Lower leg skin (tissue), 4 donors: ENCODE measurements at regions not wholly inside any gene's neighbourhood (a gene's known extent, or its start where the extent isn't known, plus 50 kb on each side); places are given as distances from the start of the nearest gene placed in this dataset.

ENCODE experiments used
- DNase-seq, 2 donors: peaks; one replicate each; pipeline ENCODE4 v3.0.0-alpha.2; 2019; ENCODE audit warnings: low spot score in 2 of 2
- H3K4me3 ChIP-seq: fragments of 200-600 bp; sonication (generic); 2 replicates; pipeline ENCODE4 v1.5.1; 2017; ENCODE audit warnings: mild to moderate bottlenecking, low read depth; ENCODE audit not compliant: poor library complexity, severe bottlenecking
- POLR2A ChIP-seq, 2 donors: fragments of 450-650 bp; IDR thresholded peaks; one replicate each; pipeline ENCODE4 v1.6.1; 2016 to 2017; ENCODE audit warnings: antibody characterized with exemption in 2 of 2, mild to moderate bottlenecking in 1 of 2, moderate library complexity in 1 of 2
- WGBS, 2 donors: methylation state at CpG; one replicate each; pipeline ENCODE4 v1.1.5; 2018; 5-methylcytosine and 5-hydroxymethylcytosine counted together
- intact Hi-C: fragments of 100-400 bp; cut with DNase I; formaldehyde crosslinking; loops from one replicate; pipeline ENCODE4 v1.15.0; 2023; ENCODE audit warnings: low total_unique reads
- TF ChIP-seq, protein P1 (sequence below), 3 donors: fragments of 450-650 bp; IDR thresholded peaks; one replicate each; pipeline ENCODE4 v1.5.1; 2016; ENCODE audit warnings: antibody characterized with exemption in 3 of 3, mild to moderate bottlenecking in 3 of 3, moderate library complexity in 2 of 3

DNA sequence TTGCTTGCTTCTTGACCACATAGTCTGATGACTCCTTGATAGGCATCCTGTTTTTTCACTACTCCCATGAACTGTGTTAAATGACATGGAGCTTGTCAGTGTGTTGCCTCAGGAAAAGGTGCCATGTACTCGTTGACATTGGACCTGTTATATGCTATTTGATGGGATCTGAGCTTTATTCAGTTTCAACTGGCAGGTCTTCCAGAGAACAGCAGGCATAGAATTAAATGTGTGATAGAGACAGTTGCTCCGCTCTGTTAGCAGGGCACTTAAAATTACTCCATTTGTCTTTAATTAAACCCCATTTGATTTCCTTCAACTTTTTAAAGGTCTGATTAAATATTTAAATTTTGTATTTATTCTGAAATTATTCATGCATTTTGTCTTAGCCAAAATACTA lies 189.7 kb upstream of the ADGRL4 start:
- no peak for TF ChIP-seq POLR2A (IDR thresholded peaks at IDR 0.05)
- TF ChIP-seq, protein P1, sequence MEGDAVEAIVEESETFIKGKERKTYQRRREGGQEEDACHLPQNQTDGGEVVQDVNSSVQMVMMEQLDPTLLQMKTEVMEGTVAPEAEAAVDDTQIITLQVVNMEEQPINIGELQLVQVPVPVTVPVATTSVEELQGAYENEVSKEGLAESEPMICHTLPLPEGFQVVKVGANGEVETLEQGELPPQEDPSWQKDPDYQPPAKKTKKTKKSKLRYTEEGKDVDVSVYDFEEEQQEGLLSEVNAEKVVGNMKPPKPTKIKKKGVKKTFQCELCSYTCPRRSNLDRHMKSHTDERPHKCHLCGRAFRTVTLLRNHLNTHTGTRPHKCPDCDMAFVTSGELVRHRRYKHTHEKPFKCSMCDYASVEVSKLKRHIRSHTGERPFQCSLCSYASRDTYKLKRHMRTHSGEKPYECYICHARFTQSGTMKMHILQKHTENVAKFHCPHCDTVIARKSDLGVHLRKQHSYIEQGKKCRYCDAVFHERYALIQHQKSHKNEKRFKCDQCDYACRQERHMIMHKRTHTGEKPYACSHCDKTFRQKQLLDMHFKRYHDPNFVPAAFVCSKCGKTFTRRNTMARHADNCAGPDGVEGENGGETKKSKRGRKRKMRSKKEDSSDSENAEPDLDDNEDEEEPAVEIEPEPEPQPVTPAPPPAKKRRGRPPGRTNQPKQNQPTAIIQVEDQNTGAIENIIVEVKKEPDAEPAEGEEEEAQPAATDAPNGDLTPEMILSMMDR (IDR thresholded peaks at IDR 0.05): no peak
- no peak overlapping the region for H3K4me3 ChIP-seq
- DNase-seq: no peak
- 68% methylated on average over 2 of the region's 2 CpGs for WGBS, 2 donors
- intact Hi-C loops: no loop called here

DNA sequence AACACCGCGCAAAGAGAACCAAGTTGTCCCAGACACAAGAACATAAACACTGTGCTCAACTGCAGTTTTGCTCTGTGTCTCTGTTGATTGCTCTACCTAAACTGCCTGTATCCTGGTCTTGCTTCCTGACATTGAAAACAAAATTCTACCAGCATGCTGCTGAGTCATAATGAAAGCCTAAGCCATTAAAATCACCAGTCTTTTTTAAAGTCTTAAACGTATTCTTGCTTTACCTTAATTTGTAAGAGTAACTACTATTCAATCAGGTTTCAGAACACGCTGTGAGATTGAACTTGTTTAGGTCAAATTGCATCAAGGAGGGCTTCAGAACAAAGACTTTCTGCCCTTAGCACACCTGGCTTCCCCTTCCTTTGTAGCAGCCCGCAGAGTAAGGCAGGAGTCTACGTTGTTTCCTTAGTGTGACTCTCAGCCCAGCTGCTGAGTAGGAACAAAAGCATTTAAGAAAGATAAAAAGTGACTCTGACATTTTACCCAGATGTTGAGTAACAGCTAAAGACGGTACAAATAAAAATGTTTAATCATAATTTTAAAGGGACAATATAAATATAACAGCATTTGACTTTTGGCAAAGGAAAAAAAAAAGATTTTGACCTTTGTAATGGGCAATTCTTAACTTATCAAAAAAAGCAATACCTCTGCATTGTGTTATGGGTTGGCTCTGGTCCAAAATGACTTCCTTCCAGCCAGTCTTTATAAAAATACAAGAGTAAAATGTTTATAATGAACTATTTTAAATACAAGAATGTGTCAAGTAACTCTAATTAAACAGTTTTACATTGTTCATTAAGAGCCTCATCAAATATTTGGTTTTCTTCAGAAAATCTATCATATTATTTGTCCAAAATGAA lies 186.9 kb upstream of the ADGRL4 start:
- 27 to 29% methylated on average over 7 of the region's 7 CpGs for WGBS, 2 donors
- H3K4me3 ChIP-seq: no peak overlapping the region
- intact Hi-C loops: no loop called here
- no peak for DNase-seq
- TF ChIP-seq, protein P1 (IDR thresholded peaks at IDR 0.05): no peak
- no peak for TF ChIP-seq POLR2A (IDR thresholded peaks at IDR 0.05)

DNA sequence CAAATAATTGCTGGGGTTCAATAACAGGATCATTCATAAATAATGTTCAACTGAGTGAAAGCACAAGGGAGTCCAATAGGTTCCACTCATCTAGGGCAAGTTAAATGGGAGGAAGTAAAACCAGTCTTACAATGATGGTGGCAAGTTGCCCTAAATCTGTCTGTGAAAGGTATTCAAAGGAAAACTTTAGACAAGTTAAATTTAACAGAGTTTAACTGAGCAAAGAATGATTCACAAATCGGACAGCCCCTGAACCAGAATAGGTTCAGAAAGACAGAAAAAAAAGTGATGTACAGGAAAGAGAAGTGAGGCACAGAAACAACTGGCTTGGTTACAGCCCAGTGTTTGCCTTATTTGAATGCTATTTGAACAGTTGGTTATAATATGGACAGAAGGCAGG lies 183.5 kb upstream of the ADGRL4 start:
- no peak for DNase-seq
- TF ChIP-seq, protein P1 (IDR thresholded peaks at IDR 0.05): no peak
- TF ChIP-seq POLR2A (IDR thresholded peaks at IDR 0.05): no peak
- intact Hi-C loops: no loop called here
- 46 to 58% methylated on average over 1 of the region's 1 CpG for WGBS, 2 donors
- no peak overlapping the region for H3K4me3 ChIP-seq

DNA sequence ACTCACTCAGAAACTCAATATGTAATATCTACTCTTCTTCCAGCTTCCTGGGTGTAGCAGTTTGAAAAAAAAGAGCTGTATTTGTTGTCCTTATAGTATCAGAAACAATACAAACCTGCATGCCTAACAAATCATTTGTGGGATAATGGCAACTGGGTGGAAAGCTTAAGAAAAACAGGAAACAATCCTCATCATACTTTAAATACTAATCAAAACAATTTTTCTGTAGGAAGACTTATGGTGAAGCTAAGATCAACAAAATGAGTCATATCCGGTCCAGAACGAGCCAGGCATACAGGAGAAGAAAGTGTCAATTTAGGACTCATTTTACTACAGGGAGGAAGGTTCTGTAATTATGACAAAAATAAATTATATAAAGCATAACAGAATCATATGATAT lies 181.8 kb upstream of the ADGRL4 start:
- no peak for DNase-seq
- no peak overlapping the region for H3K4me3 ChIP-seq
- 50 to 53% methylated on average over 2 of the region's 2 CpGs for WGBS, 2 donors
- no peak for TF ChIP-seq POLR2A (IDR thresholded peaks at IDR 0.05)
- TF ChIP-seq, protein P1 (IDR thresholded peaks at IDR 0.05): no peak
- intact Hi-C loops: no loop called here

DNA sequence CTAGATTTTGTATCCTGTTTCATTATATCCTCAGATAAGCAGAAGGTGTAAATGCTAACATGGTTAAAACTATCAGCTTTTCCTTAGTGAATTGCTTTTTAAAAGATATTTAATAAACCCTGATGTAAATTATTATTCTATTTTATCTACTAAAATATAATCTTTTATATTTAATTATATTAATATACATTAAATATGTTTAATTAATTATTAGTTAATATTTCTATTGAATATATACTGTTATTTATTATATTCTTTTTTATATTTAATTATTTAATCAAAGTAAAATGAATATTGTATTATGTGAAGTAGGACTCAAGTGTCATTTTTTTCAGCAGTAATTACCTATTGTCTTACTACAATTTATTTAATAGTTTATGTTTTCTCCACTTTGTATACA lies 179.7 kb upstream of the ADGRL4 start:
- intact Hi-C loops: no loop called here
- TF ChIP-seq, protein P1 (IDR thresholded peaks at IDR 0.05): no peak
- TF ChIP-seq POLR2A (IDR thresholded peaks at IDR 0.05): no peak
- no peak for DNase-seq
- no peak overlapping the region for H3K4me3 ChIP-seq

DNA sequence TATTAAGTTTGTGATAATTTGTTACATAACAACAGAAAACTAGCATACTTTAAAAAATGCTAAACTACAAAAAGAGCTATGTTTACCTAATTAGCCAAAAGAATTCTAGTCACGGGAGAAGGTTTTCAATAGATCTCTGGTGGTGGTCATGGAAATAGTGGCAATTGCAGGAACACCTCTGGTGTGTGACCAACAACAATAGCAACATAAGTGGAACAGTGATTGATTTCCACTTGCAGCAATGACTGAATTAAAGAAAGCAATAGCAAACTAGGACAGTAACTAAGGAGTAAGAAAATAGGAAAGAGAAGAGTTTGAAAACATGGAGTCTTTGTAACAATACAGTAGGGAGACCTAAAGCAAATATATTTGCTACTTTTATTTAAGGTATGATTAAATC lies 171.3 kb upstream of the ADGRL4 start:
- WGBS, 2 donors: 85% methylated on average over 1 of the region's 1 CpG
- TF ChIP-seq, protein P1 (IDR thresholded peaks at IDR 0.05): no peak
- no peak for TF ChIP-seq POLR2A (IDR thresholded peaks at IDR 0.05)
- DNase-seq: no peak
- intact Hi-C loops: no loop called here
- H3K4me3 ChIP-seq: no peak overlapping the region
